ENCODE measurements at regions not wholly inside any gene's neighbourhood (a gene's known extent, or its start where the extent isn't known, plus 50 kb on each side); places are given as distances from the start of the nearest gene placed in this dataset.

DNA sequence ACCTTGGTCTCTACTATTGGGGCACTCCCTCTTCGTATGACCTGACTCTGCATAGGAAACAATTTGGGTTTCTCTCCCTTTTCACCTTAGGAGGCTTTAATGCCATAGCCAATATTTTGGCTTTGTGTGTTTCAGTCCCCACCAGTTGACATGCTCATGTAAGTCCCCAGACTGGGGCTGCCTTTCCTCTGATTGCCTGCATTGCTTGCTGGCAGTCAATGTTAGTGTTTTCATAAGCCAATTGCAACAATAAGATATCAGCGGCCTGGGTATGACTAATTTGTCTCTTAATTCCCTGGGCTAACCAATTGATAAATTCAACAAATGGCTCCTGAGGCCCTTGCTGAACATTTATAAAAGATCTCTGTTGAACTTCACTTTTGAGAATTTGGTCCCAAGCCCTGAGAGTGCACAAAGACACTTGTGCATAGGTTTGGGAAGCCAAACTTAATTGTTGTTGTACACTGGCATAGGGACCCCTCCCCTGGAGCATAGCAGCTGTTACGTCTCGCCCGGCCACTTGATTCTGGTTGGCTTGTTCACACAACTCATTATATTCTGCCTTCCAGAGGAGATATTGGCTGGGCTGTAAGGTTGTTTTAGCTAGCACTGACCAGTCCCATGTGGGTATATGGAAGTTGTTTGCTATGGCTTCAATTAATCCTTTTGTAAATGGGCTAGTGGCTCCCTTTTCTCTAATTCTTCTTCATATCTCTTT is 206.2 kb downstream of the PABPC4L start:
- TF ChIP-seq, protein P1, sequence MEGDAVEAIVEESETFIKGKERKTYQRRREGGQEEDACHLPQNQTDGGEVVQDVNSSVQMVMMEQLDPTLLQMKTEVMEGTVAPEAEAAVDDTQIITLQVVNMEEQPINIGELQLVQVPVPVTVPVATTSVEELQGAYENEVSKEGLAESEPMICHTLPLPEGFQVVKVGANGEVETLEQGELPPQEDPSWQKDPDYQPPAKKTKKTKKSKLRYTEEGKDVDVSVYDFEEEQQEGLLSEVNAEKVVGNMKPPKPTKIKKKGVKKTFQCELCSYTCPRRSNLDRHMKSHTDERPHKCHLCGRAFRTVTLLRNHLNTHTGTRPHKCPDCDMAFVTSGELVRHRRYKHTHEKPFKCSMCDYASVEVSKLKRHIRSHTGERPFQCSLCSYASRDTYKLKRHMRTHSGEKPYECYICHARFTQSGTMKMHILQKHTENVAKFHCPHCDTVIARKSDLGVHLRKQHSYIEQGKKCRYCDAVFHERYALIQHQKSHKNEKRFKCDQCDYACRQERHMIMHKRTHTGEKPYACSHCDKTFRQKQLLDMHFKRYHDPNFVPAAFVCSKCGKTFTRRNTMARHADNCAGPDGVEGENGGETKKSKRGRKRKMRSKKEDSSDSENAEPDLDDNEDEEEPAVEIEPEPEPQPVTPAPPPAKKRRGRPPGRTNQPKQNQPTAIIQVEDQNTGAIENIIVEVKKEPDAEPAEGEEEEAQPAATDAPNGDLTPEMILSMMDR (IDR thresholded peaks at IDR 0.05 in 4 of 5, conservative IDR thresholded peaks at IDR 0.05 in 1 of 5): no peak
- TF ChIP-seq POLR2A (IDR thresholded peaks at IDR 0.05): no peak
